ENCODE measurements at regions not wholly inside any gene's neighbourhood (a gene's known extent, or its start where the extent isn't known, plus 50 kb on each side); places are given as distances from the start of the nearest gene placed in this dataset.

GRCh38 chr13:64413529-64413928 is 2816.6 kb downstream of the PCDH9 start:
- TF ChIP-seq CTCF (conservative IDR thresholded peaks at IDR 0.05; ENCODE audit: low read depth in 2 of 2) (no peak), EZH2phosphoT487 (IDR thresholded peaks at IDR 0.05; ENCODE audit: unreplicated experiment) (no peak), EZH2 (IDR thresholded peaks at IDR 0.05; ENCODE audit: low read depth, unreplicated experiment) (no peak), POLR2AphosphoS5 (IDR thresholded peaks at IDR 0.05; ENCODE audit: low read depth) (no peak), JUNB (IDR thresholded peaks at IDR 0.05; ENCODE audit: unreplicated experiment) (no peak), REST (IDR thresholded peaks at IDR 0.05; ENCODE audit: unreplicated experiment) (no peak), ETS1 (IDR thresholded peaks at IDR 0.05) (no peak), ZNF114 (CRISPR knock-in tag; IDR thresholded peaks at IDR 0.05) (no peak)

Measured in GM23338 (cell line).